HEK293 (cell line): ENCODE measurements at regions not wholly inside any gene's neighbourhood (a gene's known extent, or its start where the extent isn't known, plus 50 kb on each side); places are given as distances from the start of the nearest gene placed in this dataset.

Experiments
- CTCF ChIA-PET: fragments of 350-600 bp; formaldehyde crosslinking; extraction: SDS; loops from one replicate; lab custom pipeline; 2021; ENCODE audit warnings: antibody characterized with exemption; lab: Yijun Ruan, JAX
- POLR2A ChIA-PET: fragments of 300-600 bp; formaldehyde crosslinking; extraction: SDS; loops from one replicate; lab custom pipeline; 2020; ENCODE audit warnings: antibody characterized with exemption, inconsistent platforms; lab: Yijun Ruan, JAX
- H3K27ac ChIP-seq: fragments of 200-500 bp; sonication (Bioruptor generic); 2 replicates; pipeline ENCODE4 v1.5.1; 2014; ENCODE audit warnings: low read depth, low read length, control low read depth, inconsistent platforms; ENCODE audit errors: extremely low read depth
- H3K36me3 ChIP-seq, 2 experiments: fragments of 200-500 bp in 1 of 2; sonication (Bioruptor generic) in 1 of 2; 1 replicate in 1 of 2; 2 replicates in 1 of 2; pipeline ENCODE4 v1.5.1; 2014 to 2017; ENCODE audit warnings: inconsistent platforms in 2 of 2, low read length in 2 of 2; ENCODE audit not compliant: control insufficient read depth in 2 of 2, insufficient read depth in 1 of 2
- H3K4me1 ChIP-seq: fragments of 200-500 bp; sonication (Bioruptor generic); 2 replicates; pipeline ENCODE4 v1.5.1; 2014; ENCODE audit warnings: mild to moderate bottlenecking, low read length, inconsistent platforms; ENCODE audit not compliant: control insufficient read depth, insufficient read depth
- H3K4me3 ChIP-seq: 2 replicates; pipeline ENCODE4 v1.5.1; 2011; ENCODE audit warnings: low read depth, mild to moderate bottlenecking, control low read depth, low read length, moderate library complexity
- H3K9me3 ChIP-seq: fragments of 200-500 bp; sonication (Bioruptor generic); 2 replicates; pipeline ENCODE4 v1.5.1; 2014; ENCODE audit warnings: low read depth, low read length, inconsistent platforms; ENCODE audit not compliant: control insufficient read depth, insufficient read depth
- GLIS2 ChIP-seq: fragments of 450-650 bp; formaldehyde crosslinking; IDR thresholded peaks from 2 replicates; pipeline ENCODE4 v1.5.1; 2016; ENCODE audit warnings: missing biosample characterization, missing genetic modification characterization
- RBAK ChIP-seq: fragments of 450-650 bp; formaldehyde crosslinking; IDR thresholded peaks from 2 replicates; pipeline ENCODE4 v1.5.1; 2016; ENCODE audit warnings: missing biosample characterization, missing genetic modification characterization
- ZNF155 ChIP-seq: fragments of 450-650 bp; formaldehyde crosslinking; IDR thresholded peaks from 2 replicates; pipeline ENCODE4 v1.5.1; 2016; ENCODE audit warnings: missing biosample characterization, missing genetic modification characterization
- ZNF239 ChIP-seq: fragments of 450-650 bp; formaldehyde crosslinking; IDR thresholded peaks from 2 replicates; pipeline ENCODE4 v1.5.1; 2016; ENCODE audit warnings: missing biosample characterization, missing genetic modification characterization
- ZNF26 ChIP-seq: fragments of 450-650 bp; formaldehyde crosslinking; IDR thresholded peaks from 2 replicates; pipeline ENCODE4 v1.5.1; 2016; ENCODE audit warnings: missing biosample characterization, missing genetic modification characterization
- ZNF341 ChIP-seq: fragments of 450-650 bp; formaldehyde crosslinking; IDR thresholded peaks from 2 replicates; pipeline ENCODE4; 2016; ENCODE audit warnings: low read depth, missing biosample characterization, missing genetic modification characterization
- ZNF416 ChIP-seq: fragments of 450-650 bp; formaldehyde crosslinking; IDR thresholded peaks from 2 replicates; pipeline ENCODE4 v1.5.1; 2016; ENCODE audit warnings: missing biosample characterization, missing genetic modification characterization
- ZNF433 ChIP-seq: fragments of 450-650 bp; formaldehyde crosslinking; IDR thresholded peaks from 2 replicates; pipeline ENCODE4 v1.5.1; 2016; ENCODE audit warnings: missing biosample characterization, missing genetic modification characterization, low read depth
- ZNF473 ChIP-seq: fragments of 450-650 bp; formaldehyde crosslinking; IDR thresholded peaks from 2 replicates; pipeline ENCODE4 v1.5.1; 2017; ENCODE audit warnings: missing biosample characterization, missing genetic modification characterization
- ZNF510 ChIP-seq: fragments of 450-650 bp; formaldehyde crosslinking; IDR thresholded peaks from 2 replicates; pipeline ENCODE4 v1.5.1; 2018; ENCODE audit warnings: mild to moderate bottlenecking, missing genetic modification characterization, missing biosample characterization; ENCODE audit not compliant: insufficient replicate concordance
- ZNF521 ChIP-seq: fragments of 450-650 bp; formaldehyde crosslinking; IDR thresholded peaks from 2 replicates; pipeline ENCODE4 v1.5.1; 2017; ENCODE audit warnings: missing biosample characterization, mild to moderate bottlenecking, missing genetic modification characterization
- ZNF747 ChIP-seq: fragments of 450-650 bp; formaldehyde crosslinking; IDR thresholded peaks from 2 replicates; pipeline ENCODE4 v1.5.1; 2016; ENCODE audit warnings: missing biosample characterization, missing genetic modification characterization
- ZNF791 ChIP-seq: fragments of 450-650 bp; formaldehyde crosslinking; IDR thresholded peaks from 2 replicates; pipeline ENCODE4 v1.5.1; 2016; ENCODE audit warnings: missing biosample characterization, missing genetic modification characterization
- TF ChIP-seq, protein P1 (sequence below): fragments of 450-650 bp; formaldehyde crosslinking; IDR thresholded peaks from 2 replicates; pipeline ENCODE4 v1.5.1; 2016; ENCODE audit warnings: missing biosample characterization, missing genetic modification characterization
- TF ChIP-seq, protein P2 (sequence below): fragments of 450-650 bp; formaldehyde crosslinking; IDR thresholded peaks from 2 replicates; pipeline ENCODE4 v1.5.1; 2016; ENCODE audit warnings: missing biosample characterization, missing genetic modification characterization
- TF ChIP-seq, protein P3 (sequence below): fragments of 450-650 bp; formaldehyde crosslinking; IDR thresholded peaks from 2 replicates; pipeline ENCODE4 v1.5.1; 2016; ENCODE audit warnings: missing biosample characterization, missing genetic modification characterization, borderline replicate concordance

DNA sequence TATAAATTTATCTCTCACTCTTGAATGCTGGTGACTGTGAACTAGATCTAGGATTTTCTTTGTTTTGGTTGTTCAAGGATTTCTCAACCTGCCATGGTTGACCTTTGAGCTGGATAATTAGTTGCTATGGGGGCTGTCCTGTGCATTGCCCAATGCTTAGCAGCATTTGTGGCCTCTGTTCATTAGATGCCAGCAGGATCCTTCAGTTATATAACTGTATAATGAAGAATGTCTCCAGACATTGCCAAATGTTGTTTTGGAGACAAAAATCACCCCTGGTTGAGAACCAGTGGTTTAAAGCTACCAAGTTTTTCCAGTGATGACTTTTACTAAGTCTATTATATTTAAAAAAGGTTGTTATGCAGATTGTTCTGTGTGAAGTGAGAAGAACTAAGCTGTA, 147.9 kb upstream of the STXBP6 start:
- H3K9me3 ChIP-seq, result no peaks in the 10 kb centered on the region
- POLR2A ChIA-PET, result no interaction called here
- TF ChIP-seq, protein P1, sequence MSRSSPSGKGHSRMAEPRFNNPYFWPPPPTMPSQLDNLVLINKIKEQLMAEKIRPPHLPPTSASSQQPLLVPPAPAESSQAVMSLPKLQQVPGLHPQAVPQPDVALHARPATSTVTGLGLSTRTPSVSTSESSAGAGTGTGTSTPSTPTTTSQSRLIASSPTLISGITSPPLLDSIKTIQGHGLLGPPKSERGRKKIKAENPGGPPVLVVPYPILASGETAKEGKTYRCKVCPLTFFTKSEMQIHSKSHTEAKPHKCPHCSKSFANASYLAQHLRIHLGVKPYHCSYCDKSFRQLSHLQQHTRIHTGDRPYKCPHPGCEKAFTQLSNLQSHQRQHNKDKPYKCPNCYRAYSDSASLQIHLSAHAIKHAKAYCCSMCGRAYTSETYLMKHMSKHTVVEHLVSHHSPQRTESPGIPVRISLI, result no peak
- TF ChIP-seq ZNF791 (tag by site-specific recombination) (no peak), ZNF416 (no peak), ZNF26 (tag by site-specific recombination) (no peak), ZNF473 (tag by site-specific recombination) (no peak)
- TF ChIP-seq, all 188 proteins: peak for 0
- Histone ChIP-seq H3K4me1 (no peaks in the 10 kb centered on the region), H3K36me3 (no peaks in the 10 kb centered on the region), H3K4me3 (no peak overlapping the region), H3K27ac (no peak overlapping the region)
- CTCF ChIA-PET, result interaction anchor here (0.9 to 1.3 kb wide), 2 partner anchors 39 to 392 kb away, joined by 3 to 4 read pairs; no protein-coding TSS in a partner anchor

DNA sequence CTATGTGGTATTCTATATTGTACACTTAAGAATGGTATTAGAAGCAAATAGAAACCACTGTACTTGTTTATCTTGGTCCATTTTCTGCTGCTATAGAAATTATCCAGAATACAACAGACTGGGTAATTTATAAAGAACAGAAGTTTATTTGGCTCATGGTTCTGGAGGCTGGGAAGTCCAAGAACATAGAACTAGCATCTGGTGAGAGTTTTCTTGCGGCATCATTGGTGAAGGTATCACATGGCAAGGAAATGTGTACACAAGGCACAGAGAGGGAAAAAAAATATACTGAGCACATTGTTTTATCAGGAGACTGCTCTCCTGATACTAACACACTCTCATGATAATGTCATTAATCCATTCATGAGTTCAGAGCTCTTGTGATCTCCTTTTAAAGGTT, 130.3 kb upstream of the STXBP6 start:
- H3K4me3 ChIP-seq, result no peak overlapping the region
- CTCF ChIA-PET, result no interaction called here

DNA sequence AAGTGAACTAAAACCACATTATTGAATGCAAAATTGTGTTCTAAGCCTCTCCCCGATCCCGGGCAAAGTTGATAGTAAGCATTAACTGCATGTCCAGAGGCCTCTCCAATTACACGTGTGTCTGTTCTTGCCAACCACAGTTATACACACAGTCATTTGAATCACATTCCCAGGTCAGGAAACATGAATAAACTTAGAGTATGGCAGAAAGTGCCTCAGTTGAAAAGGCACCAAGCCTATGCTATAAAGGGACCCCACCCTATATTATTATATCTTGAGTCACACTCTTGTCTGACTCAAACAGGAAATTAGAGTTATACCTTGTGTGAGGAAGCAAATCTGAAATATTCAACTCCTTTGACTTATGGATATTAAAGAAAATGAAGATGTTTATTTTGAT, 128.3 kb upstream of the STXBP6 start:
- H3K36me3 ChIP-seq, result no peaks in the 10 kb centered on the region
- TF ChIP-seq, protein P2, sequence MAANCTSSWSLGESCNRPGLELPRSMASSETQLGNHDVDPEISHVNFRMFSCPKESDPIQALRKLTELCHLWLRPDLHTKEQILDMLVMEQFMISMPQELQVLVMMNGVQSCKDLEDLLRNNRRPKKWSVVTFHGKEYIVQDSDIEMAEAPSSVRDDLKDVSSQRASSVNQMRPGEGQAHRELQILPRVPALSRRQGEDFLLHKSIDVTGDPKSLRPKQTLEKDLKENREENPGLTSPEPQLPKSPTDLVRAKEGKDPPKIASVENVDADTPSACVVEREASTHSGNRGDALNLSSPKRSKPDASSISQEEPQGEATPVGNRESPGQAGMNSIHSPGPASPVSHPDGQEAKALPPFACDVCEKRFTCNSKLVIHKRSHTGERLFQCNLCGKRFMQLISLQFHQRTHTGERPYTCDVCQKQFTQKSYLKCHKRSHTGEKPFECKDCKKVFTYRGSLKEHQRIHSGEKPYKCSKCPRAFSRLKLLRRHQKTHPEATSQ, result no peak
- no peak for TF ChIP-seq ZNF747 (tag by site-specific recombination)
- no peak for TF ChIP-seq ZNF433 (tag by site-specific recombination)
- TF ChIP-seq, protein P3, sequence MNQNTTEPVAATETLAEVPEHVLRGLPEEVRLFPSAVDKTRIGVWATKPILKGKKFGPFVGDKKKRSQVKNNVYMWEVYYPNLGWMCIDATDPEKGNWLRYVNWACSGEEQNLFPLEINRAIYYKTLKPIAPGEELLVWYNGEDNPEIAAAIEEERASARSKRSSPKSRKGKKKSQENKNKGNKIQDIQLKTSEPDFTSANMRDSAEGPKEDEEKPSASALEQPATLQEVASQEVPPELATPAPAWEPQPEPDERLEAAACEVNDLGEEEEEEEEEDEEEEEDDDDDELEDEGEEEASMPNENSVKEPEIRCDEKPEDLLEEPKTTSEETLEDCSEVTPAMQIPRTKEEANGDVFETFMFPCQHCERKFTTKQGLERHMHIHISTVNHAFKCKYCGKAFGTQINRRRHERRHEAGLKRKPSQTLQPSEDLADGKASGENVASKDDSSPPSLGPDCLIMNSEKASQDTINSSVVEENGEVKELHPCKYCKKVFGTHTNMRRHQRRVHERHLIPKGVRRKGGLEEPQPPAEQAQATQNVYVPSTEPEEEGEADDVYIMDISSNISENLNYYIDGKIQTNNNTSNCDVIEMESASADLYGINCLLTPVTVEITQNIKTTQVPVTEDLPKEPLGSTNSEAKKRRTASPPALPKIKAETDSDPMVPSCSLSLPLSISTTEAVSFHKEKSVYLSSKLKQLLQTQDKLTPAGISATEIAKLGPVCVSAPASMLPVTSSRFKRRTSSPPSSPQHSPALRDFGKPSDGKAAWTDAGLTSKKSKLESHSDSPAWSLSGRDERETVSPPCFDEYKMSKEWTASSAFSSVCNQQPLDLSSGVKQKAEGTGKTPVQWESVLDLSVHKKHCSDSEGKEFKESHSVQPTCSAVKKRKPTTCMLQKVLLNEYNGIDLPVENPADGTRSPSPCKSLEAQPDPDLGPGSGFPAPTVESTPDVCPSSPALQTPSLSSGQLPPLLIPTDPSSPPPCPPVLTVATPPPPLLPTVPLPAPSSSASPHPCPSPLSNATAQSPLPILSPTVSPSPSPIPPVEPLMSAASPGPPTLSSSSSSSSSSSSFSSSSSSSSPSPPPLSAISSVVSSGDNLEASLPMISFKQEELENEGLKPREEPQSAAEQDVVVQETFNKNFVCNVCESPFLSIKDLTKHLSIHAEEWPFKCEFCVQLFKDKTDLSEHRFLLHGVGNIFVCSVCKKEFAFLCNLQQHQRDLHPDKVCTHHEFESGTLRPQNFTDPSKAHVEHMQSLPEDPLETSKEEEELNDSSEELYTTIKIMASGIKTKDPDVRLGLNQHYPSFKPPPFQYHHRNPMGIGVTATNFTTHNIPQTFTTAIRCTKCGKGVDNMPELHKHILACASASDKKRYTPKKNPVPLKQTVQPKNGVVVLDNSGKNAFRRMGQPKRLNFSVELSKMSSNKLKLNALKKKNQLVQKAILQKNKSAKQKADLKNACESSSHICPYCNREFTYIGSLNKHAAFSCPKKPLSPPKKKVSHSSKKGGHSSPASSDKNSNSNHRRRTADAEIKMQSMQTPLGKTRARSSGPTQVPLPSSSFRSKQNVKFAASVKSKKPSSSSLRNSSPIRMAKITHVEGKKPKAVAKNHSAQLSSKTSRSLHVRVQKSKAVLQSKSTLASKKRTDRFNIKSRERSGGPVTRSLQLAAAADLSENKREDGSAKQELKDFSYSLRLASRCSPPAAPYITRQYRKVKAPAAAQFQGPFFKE (tag by site-specific recombination), result no peak
- H3K4me1 ChIP-seq, result no peaks in the 10 kb centered on the region
- H3K9me3 ChIP-seq, result no peaks in the 10 kb centered on the region
- ChIA-PET POLR2A (no interaction called here), CTCF (interaction anchor here (1.2 kb wide), 1 partner anchor 14 kb away, joined by 3 read pairs; no protein-coding TSS in a partner anchor)
- no peak overlapping the region for H3K4me3 ChIP-seq
- no peak overlapping the region for H3K27ac ChIP-seq

More for the DNA sequence above, 130.3 kb upstream of the STXBP6 start:
- TF ChIP-seq ZNF239 (tag by site-specific recombination) (no peak), ZNF155 (no peak), ZNF521 (tag by site-specific recombination) (no peak), ZNF341 (tag by site-specific recombination) (no peak), RBAK (tag by site-specific recombination) (no peak), ZNF510 (tag by site-specific recombination) (no peak), GLIS2 (tag by site-specific recombination) (no peak)
- H3K36me3 ChIP-seq, result no peaks in the 10 kb centered on the region
- no peak overlapping the region for H3K27ac ChIP-seq
- H3K9me3 ChIP-seq, result no peaks in the 10 kb centered on the region
- POLR2A ChIA-PET, result no interaction called here
- H3K4me1 ChIP-seq, result no peaks in the 10 kb centered on the region
